ENCODE measurements at regions not wholly inside any gene's neighbourhood (a gene's known extent, or its start where the extent isn't known, plus 50 kb on each side); places are given as distances from the start of the nearest gene placed in this dataset.

DNA sequence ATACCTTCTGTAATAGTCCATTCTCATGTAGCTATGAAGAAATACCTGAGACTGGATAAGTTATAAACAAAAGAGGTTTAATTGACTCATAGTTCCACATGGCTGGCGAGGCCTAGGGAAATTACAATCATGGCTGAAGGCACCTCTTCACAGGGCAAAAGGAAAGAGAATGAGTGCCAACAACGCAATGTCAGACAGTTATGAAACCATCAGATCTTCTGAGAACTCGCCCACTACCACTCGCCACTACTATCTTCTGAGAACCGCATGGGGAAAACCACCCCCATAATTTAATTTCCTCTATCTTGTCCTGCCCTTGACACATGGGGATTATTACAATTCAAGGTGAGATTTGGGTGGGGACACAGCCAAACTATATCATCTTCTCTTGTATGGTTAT, 406.8 kb upstream of the CBLB start (continued):
- TF ChIP-seq, protein P1, sequence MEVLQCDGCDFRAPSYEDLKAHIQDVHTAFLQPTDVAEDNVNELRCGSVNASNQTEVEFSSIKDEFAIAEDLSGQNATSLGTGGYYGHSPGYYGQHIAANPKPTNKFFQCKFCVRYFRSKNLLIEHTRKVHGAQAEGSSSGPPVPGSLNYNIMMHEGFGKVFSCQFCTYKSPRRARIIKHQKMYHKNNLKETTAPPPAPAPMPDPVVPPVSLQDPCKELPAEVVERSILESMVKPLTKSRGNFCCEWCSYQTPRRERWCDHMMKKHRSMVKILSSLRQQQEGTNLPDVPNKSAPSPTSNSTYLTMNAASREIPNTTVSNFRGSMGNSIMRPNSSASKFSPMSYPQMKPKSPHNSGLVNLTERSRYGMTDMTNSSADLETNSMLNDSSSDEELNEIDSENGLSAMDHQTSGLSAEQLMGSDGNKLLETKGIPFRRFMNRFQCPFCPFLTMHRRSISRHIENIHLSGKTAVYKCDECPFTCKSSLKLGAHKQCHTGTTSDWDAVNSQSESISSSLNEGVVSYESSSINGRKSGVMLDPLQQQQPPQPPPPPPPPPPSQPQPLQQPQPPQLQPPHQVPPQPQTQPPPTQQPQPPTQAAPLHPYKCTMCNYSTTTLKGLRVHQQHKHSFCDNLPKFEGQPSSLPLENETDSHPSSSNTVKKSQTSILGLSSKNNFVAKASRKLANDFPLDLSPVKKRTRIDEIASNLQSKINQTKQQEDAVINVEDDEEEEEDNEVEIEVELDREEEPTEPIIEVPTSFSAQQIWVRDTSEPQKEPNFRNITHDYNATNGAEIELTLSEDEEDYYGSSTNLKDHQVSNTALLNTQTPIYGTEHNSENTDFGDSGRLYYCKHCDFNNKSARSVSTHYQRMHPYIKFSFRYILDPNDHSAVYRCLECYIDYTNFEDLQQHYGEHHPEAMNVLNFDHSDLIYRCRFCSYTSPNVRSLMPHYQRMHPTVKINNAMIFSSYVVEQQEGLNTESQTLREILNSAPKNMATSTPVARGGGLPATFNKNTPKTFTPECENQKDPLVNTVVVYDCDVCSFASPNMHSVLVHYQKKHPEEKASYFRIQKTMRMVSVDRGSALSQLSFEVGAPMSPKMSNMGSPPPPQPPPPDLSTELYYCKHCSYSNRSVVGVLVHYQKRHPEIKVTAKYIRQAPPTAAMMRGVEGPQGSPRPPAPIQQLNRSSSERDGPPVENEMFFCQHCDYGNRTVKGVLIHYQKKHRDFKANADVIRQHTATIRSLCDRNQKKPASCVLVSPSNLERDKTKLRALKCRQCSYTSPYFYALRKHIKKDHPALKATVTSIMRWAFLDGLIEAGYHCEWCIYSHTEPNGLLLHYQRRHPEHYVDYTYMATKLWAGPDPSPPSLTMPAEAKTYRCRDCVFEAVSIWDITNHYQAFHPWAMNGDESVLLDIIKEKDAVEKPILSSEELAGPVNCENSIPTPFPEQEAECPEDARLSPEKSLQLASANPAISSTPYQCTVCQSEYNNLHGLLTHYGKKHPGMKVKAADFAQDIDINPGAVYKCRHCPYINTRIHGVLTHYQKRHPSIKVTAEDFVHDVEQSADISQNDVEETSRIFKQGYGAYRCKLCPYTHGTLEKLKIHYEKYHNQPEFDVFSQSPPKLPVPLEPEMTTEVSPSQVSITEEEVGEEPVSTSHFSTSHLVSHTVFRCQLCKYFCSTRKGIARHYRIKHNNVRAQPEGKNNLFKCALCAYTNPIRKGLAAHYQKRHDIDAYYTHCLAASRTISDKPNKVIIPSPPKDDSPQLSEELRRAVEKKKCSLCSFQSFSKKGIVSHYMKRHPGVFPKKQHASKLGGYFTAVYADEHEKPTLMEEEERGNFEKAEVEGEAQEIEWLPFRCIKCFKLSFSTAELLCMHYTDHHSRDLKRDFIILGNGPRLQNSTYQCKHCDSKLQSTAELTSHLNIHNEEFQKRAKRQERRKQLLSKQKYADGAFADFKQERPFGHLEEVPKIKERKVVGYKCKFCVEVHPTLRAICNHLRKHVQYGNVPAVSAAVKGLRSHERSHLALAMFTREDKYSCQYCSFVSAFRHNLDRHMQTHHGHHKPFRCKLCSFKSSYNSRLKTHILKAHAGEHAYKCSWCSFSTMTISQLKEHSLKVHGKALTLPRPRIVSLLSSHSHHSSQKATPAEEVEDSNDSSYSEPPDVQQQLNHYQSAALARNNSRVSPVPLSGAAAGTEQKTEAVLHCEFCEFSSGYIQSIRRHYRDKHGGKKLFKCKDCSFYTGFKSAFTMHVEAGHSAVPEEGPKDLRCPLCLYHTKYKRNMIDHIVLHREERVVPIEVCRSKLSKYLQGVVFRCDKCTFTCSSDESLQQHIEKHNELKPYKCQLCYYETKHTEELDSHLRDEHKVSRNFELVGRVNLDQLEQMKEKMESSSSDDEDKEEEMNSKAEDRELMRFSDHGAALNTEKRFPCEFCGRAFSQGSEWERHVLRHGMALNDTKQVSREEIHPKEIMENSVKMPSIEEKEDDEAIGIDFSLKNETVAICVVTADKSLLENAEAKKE (CRISPR knock-in tag; IDR thresholded peaks at IDR 0.05) = no peak
- TF ChIP-seq, protein P2, sequence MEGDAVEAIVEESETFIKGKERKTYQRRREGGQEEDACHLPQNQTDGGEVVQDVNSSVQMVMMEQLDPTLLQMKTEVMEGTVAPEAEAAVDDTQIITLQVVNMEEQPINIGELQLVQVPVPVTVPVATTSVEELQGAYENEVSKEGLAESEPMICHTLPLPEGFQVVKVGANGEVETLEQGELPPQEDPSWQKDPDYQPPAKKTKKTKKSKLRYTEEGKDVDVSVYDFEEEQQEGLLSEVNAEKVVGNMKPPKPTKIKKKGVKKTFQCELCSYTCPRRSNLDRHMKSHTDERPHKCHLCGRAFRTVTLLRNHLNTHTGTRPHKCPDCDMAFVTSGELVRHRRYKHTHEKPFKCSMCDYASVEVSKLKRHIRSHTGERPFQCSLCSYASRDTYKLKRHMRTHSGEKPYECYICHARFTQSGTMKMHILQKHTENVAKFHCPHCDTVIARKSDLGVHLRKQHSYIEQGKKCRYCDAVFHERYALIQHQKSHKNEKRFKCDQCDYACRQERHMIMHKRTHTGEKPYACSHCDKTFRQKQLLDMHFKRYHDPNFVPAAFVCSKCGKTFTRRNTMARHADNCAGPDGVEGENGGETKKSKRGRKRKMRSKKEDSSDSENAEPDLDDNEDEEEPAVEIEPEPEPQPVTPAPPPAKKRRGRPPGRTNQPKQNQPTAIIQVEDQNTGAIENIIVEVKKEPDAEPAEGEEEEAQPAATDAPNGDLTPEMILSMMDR (conservative IDR thresholded peaks at IDR 0.05; ENCODE audit: low read depth in 2 of 2) = no peak
- TF ChIP-seq NANOG (IDR thresholded peaks at IDR 0.05; ENCODE audit: borderline replicate concordance) (no peak), POLR2AphosphoS5 (IDR thresholded peaks at IDR 0.05; ENCODE audit: low read depth) (no peak)

DNA sequence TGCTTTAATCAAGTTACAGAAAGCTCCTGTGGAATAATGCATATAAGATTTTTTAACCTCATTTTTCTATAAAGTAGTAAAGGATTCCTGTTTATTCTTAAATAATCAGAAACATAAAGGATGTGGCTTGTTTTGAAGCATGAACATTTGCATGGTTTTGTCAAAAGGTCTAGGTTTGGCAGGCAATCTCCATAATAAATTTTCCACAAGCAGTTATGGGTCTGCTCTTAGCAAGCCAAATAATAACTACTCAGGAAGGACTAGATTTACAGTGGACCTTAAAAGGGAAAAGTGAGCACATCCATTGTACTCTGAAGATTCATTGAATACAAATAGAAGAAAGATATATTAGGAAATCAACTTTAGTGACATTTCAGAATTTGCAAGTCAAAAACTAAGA, 407.3 kb upstream of the CBLB start:
- Mint-ChIP-seq H3K4me1 (no peaks in the 10 kb centered on the region), H3K9me3 (no peaks in the 10 kb centered on the region), H3K27ac (no peak overlapping the region), H3K36me3 (ENCODE audit: low read depth) (no peaks in the 10 kb centered on the region), H3K4me3 (no peak overlapping the region), H3K27me3 (ENCODE audit: insufficient read depth, low read depth, poor library complexity) (peaks cover 2% of the 10 kb centered on the region)
- H3K4me1 ChIP-seq (ENCODE audit: insufficient read depth) = no peaks in the 10 kb centered on the region; the same call in 1 of the 2 replicates
- no peak overlapping the region for H3K4me3 ChIP-seq
- no peaks in the 10 kb centered on the region for H3F3A ChIP-seq (replicated peaks; ENCODE audit: low read depth)
- no peaks in the 10 kb centered on the region for H3K27me3 ChIP-seq (ENCODE audit: insufficient read depth)
- H2AFZ ChIP-seq = no peak overlapping the region
- H3K9me2 ChIP-seq (ENCODE audit: insufficient read depth) = no peaks in the 10 kb centered on the region; the same call in 1 of the 2 replicates
- no peaks in the 10 kb centered on the region for H3K79me2 ChIP-seq (replicated peaks; ENCODE audit: insufficient read depth)
- no peak overlapping the region for H3K4me2 ChIP-seq
- DNase-seq (ENCODE audit: low spot score) (no peak), ATAC-seq (no peak)
- no peaks in the 10 kb centered on the region for H3K36me3 ChIP-seq (ENCODE audit: insufficient read depth)
- no peak overlapping the region for H3K27ac ChIP-seq (ENCODE audit: low read depth)
- H4K20me1 ChIP-seq (replicated peaks; ENCODE audit: insufficient read depth) = no peaks in the 10 kb centered on the region
- TF ChIP-seq, protein P3, sequence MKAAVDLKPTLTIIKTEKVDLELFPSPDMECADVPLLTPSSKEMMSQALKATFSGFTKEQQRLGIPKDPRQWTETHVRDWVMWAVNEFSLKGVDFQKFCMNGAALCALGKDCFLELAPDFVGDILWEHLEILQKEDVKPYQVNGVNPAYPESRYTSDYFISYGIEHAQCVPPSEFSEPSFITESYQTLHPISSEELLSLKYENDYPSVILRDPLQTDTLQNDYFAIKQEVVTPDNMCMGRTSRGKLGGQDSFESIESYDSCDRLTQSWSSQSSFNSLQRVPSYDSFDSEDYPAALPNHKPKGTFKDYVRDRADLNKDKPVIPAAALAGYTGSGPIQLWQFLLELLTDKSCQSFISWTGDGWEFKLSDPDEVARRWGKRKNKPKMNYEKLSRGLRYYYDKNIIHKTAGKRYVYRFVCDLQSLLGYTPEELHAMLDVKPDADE (IDR thresholded peaks at IDR 0.05) = no peak
- TF ChIP-seq, protein P2 (conservative IDR thresholded peaks at IDR 0.05; ENCODE audit: low read depth in 2 of 2) = no peak
- TF ChIP-seq CREB1 (CRISPR knock-in tag; IDR thresholded peaks at IDR 0.05; ENCODE audit: low read depth) (no peak), STAT1 (IDR thresholded peaks at IDR 0.05; ENCODE audit: unreplicated experiment) (no peak), ZNF114 (CRISPR knock-in tag; IDR thresholded peaks at IDR 0.05) (no peak), ZNF331 (CRISPR knock-in tag; IDR thresholded peaks at IDR 0.05; ENCODE audit: low read depth) (no peak), EZH2 (IDR thresholded peaks at IDR 0.05; ENCODE audit: low read depth, unreplicated experiment) (no peak)
- TF ChIP-seq, protein P4, sequence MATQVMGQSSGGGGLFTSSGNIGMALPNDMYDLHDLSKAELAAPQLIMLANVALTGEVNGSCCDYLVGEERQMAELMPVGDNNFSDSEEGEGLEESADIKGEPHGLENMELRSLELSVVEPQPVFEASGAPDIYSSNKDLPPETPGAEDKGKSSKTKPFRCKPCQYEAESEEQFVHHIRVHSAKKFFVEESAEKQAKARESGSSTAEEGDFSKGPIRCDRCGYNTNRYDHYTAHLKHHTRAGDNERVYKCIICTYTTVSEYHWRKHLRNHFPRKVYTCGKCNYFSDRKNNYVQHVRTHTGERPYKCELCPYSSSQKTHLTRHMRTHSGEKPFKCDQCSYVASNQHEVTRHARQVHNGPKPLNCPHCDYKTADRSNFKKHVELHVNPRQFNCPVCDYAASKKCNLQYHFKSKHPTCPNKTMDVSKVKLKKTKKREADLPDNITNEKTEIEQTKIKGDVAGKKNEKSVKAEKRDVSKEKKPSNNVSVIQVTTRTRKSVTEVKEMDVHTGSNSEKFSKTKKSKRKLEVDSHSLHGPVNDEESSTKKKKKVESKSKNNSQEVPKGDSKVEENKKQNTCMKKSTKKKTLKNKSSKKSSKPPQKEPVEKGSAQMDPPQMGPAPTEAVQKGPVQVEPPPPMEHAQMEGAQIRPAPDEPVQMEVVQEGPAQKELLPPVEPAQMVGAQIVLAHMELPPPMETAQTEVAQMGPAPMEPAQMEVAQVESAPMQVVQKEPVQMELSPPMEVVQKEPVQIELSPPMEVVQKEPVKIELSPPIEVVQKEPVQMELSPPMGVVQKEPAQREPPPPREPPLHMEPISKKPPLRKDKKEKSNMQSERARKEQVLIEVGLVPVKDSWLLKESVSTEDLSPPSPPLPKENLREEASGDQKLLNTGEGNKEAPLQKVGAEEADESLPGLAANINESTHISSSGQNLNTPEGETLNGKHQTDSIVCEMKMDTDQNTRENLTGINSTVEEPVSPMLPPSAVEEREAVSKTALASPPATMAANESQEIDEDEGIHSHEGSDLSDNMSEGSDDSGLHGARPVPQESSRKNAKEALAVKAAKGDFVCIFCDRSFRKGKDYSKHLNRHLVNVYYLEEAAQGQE (IDR thresholded peaks at IDR 0.05; ENCODE audit: unreplicated experiment) = no peak

Measured in GM23338 (cell line).